Activated CD8-positive, alpha-beta memory T cell treated with anti-CD3 and anti-CD28 coated beads, Interleukin-2, amount 50 U/mL, for 1 hour (primary cell): ENCODE measurements at regions not wholly inside any gene's neighbourhood (a gene's known extent, or its start where the extent isn't known, plus 50 kb on each side); places are given as distances from the start of the nearest gene placed in this dataset.

Experiments used
- DNase-seq: peaks from one replicate; pipeline ENCODE4 v3.0.0-alpha.2; 2020; ENCODE audit errors: extremely low read depth

- DNase-seq = no peak
Observed at GRCh38 chr18:46408334-46408987, 248.6 kb downstream of the LOXHD1 start.

- no peak for DNase-seq
Observed at GRCh38 chr18:46411191-46411828, 245.7 kb downstream of the LOXHD1 start.

- DNase-seq = no peak
Observed at GRCh38 chr18:46411867-46412690, 244.9 kb downstream of the LOXHD1 start.

- DNase-seq = no peak
Observed at GRCh38 chr18:46412916-46413315, 244.1 kb downstream of the LOXHD1 start.

- DNase-seq = no peak
Observed at GRCh38 chr18:46413684-46414083, 243.3 kb downstream of the LOXHD1 start.

GRCh38 chr18:46414863-46415262 lies 242.2 kb downstream of the LOXHD1 start:
- DNase-seq = no peak

GRCh38 chr18:46415532-46416252 lies 241.3 kb downstream of the LOXHD1 start:
- no peak for DNase-seq

- no peak for DNase-seq
Observed at GRCh38 chr18:46416706-46417638, 240.0 kb downstream of the LOXHD1 start.

- no peak for DNase-seq
Observed at GRCh38 chr18:46418663-46419260, 238.3 kb downstream of the LOXHD1 start.

GRCh38 chr18:46419391-46420141 lies 237.5 kb downstream of the LOXHD1 start:
- no peak for DNase-seq

GRCh38 chr18:46421973-46422551 lies 235.0 kb downstream of the LOXHD1 start:
- DNase-seq = no peak

- no peak for DNase-seq
Observed at GRCh38 chr18:46422552-46423055, 234.4 kb downstream of the LOXHD1 start.

- no peak for DNase-seq
Observed at GRCh38 chr18:46423226-46423805, 233.7 kb downstream of the LOXHD1 start.

- DNase-seq = no peak
Observed at GRCh38 chr18:46424898-46425297, 232.1 kb downstream of the LOXHD1 start.

- DNase-seq = no peak
Observed at GRCh38 chr18:46425511-46425910, 231.5 kb downstream of the LOXHD1 start.

GRCh38 chr18:46426021-46426678 lies 230.9 kb downstream of the LOXHD1 start:
- DNase-seq = no peak

- DNase-seq = no peak
Observed at GRCh38 chr18:46426679-46427047, 230.4 kb downstream of the LOXHD1 start.
